Endodermal cell (in vitro differentiated cells): ENCODE measurements at regions not wholly inside any gene's neighbourhood (a gene's known extent, or its start where the extent isn't known, plus 50 kb on each side); places are given as distances from the start of the nearest gene placed in this dataset.

Experiments used
- DNase-seq: peaks from one replicate; pipeline ENCODE4 v3.0.0-alpha.2; 2017
- H3K27ac ChIP-seq: 2 replicates; pipeline ENCODE4 v1.5.1; 2013; ENCODE audit warnings: mild to moderate bottlenecking, low read depth, low read length, moderate library complexity
- H3K27me3 ChIP-seq: 2 replicates; pipeline ENCODE4 v1.6.1; 2013; ENCODE audit warnings: mild to moderate bottlenecking, low read length, moderate library complexity; ENCODE audit not compliant: insufficient read depth, control insufficient read depth, poor library complexity, severe bottlenecking
- H3K36me3 ChIP-seq: 2 replicates; pipeline ENCODE4 v1.7.0; 2013; ENCODE audit warnings: mild to moderate bottlenecking, low read length, moderate library complexity; ENCODE audit not compliant: control insufficient read depth, insufficient read depth
- H3K4me1 ChIP-seq: one replicate; pipeline ENCODE4 v1.7.0; 2013; ENCODE audit warnings: low read length; ENCODE audit not compliant: control insufficient read depth, insufficient read depth
- H3K4me3 ChIP-seq: 2 replicates; pipeline ENCODE4 v1.5.1; 2013; ENCODE audit warnings: mild to moderate bottlenecking, low read length, moderate library complexity
- H3K9ac ChIP-seq: 2 replicates; pipeline ENCODE4 v1.6.1; 2013; ENCODE audit warnings: mild to moderate bottlenecking, low read length, moderate library complexity; ENCODE audit not compliant: poor library complexity, severe bottlenecking; ENCODE audit errors: extremely low read depth
- H3K9me3 ChIP-seq: 2 replicates; pipeline ENCODE4 v1.6.1; 2013; ENCODE audit warnings: mild to moderate bottlenecking, low read length, moderate library complexity; ENCODE audit not compliant: control insufficient read depth
- H3K27ac Mint-ChIP-seq: 2 replicates; pipeline ENCODE4 v1.8.0; 2020; ENCODE audit warnings: mixed read lengths
- H3K27me3 Mint-ChIP-seq: 2 replicates; pipeline ENCODE4 v1.8.0; 2021; ENCODE audit warnings: mild to moderate bottlenecking, mixed read lengths; ENCODE audit not compliant: insufficient read depth
- H3K36me3 Mint-ChIP-seq: 2 replicates; pipeline ENCODE4 v1.8.0; 2020; ENCODE audit warnings: low read depth, mixed read lengths
- H3K4me1 Mint-ChIP-seq: 2 replicates; pipeline ENCODE4 v1.8.0; 2020; ENCODE audit warnings: mixed read lengths
- H3K4me3 Mint-ChIP-seq: 2 replicates; pipeline ENCODE4 v1.8.0; 2020; ENCODE audit warnings: mild to moderate bottlenecking, moderate library complexity, mixed read lengths
- H3K9me3 Mint-ChIP-seq: 2 replicates; pipeline ENCODE4 v1.8.0; 2020; ENCODE audit warnings: mild to moderate bottlenecking, mixed read lengths
- CTCF ChIP-seq: fragments of 200-600 bp; sonication (generic); conservative IDR thresholded peaks from 2 replicates; pipeline ENCODE4 v1.5.0; 2021; ENCODE audit warnings: antibody characterized with exemption, mild to moderate bottlenecking
- WGBS, 2 experiments: methylation state at CpG; one replicate each; pipeline versions ENCODE4 v1.1.5 to v1.1.7; 2013; ENCODE audit warnings: missing lambda C conversion rate in 2 of 2, mixed read lengths in 1 of 2; ENCODE audit not compliant: insufficient coverage in 1 of 2, insufficient read length in 1 of 2; 5-methylcytosine and 5-hydroxymethylcytosine counted together

- Histone ChIP-seq H3K9ac (no peak overlapping the region), H3K4me3 (no peak overlapping the region), H3K27ac (no peak overlapping the region), H3K9me3 (no peaks in the 10 kb centered on the region), H3K36me3 (no peaks in the 10 kb centered on the region), H3K27me3 (no peaks in the 10 kb centered on the region), H3K4me1 (no peaks in the 10 kb centered on the region)
- no peak for DNase-seq
- no peak for TF ChIP-seq CTCF
- Mint-ChIP-seq H3K9me3 (no peaks in the 10 kb centered on the region), H3K36me3 (no peaks in the 10 kb centered on the region), H3K27ac (no peak overlapping the region), H3K4me3 (no peak overlapping the region), H3K27me3 (no peaks in the 10 kb centered on the region), H3K4me1 (no peaks in the 10 kb centered on the region)
- WGBS, 2 experiments: 94 to 96% methylated on average over 4 to 6 of the region's 6 CpGs
Measured at GRCh38 chr1:4130096-4130495, 230.0 kb upstream of the C1orf174 start.

DNA sequence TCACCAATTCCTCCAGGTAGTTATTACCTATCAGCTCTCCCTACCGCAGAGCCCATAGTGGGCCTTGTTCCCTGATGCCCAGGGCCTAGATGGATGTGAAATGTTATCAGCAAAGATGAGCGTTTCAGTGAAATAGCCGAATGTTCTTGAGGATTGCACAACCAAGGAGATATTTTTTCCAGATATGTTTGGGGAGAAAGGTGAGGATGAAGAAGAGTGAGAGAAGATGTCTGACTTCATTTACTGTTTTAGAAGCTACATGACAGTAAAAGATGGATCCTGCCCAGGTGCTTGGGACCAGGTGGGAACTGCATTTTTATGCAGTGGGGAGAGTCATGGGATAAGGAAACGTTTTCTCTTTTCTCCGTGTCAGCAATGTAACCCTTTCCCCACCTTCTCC lies 231.7 kb upstream of the C1orf174 start:
- Mint-ChIP-seq H3K36me3 (no peaks in the 10 kb centered on the region), H3K4me1 (no peaks in the 10 kb centered on the region), H3K4me3 (no peak overlapping the region), H3K9me3 (peaks cover 3% of the 10 kb centered on the region), H3K27ac (no peak overlapping the region), H3K27me3 (no peaks in the 10 kb centered on the region)
- no peaks in the 10 kb centered on the region for H3K27me3 ChIP-seq
- no peak for DNase-seq
- no peaks in the 10 kb centered on the region for H3K4me1 ChIP-seq
- no peak overlapping the region for H3K27ac ChIP-seq
- no peak overlapping the region for H3K9ac ChIP-seq
- no peaks in the 10 kb centered on the region for H3K36me3 ChIP-seq
- H3K9me3 ChIP-seq: peaks cover 9% of the 10 kb centered on the region
- no peak for TF ChIP-seq CTCF
- H3K4me3 ChIP-seq: no peak overlapping the region
- WGBS, 2 experiments: 74 to 92% methylated on average over 4 to 5 of the region's 5 CpGs

DNA sequence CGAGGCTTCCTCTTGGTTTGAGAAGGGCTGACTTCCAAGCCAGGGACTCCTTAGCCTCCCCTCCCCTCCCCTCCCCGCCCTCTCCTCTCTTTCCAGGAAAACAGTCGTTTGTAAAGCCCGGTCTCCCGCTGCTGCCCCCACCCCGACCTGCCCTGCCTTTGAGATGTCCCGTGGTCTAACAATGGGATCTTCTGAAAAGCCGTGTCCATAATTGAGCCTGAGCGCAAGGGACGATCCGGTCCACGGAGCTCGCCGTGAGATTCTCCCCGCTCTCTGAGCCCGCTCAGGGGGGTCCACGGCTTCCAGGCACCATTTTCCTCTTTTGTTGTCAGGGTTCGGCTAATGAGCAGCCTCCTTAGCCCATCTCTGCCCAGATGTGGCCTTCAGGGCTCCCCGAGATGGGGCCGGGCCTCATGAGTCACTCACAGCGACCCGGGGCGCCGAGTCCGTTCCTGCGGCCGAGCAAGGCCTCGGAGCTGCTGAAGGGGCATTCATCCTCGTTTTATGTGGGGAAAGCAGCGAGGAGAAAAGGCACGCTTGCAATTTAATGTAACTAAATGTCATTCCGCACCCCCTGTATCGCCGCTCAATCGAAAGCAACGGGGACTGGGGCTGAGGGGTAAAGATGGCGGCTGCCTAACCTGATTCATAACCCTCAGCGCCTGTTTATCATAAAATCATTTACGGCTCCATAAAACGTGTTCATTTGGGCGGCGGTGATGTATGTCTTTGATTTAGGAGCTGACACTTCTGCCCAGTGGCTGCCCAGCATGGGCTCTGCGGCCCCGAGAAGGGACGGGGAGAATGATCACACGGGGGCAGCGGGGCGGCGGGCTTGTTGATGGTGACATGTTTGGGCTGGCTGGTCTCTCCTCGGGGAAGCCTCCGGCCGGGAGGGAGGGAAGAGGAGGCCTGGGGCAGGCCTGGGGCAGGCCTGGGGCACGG lies 232.6 kb upstream of the C1orf174 start:
- Mint-ChIP-seq H3K9me3 (peaks cover 3% of the 10 kb centered on the region), H3K27me3 (no peaks in the 10 kb centered on the region), H3K4me3 (no peak overlapping the region), H3K4me1 (peaks cover under 1% of the 10 kb centered on the region), H3K27ac (no peak overlapping the region), H3K36me3 (no peaks in the 10 kb centered on the region)
- H3K36me3 ChIP-seq: no peaks in the 10 kb centered on the region
- peak overlapping the region; percentile 24 for H3K27ac ChIP-seq
- no peak for TF ChIP-seq CTCF
- DNase-seq: no peak
- H3K4me3 ChIP-seq: no peak overlapping the region
- no peak overlapping the region for H3K9ac ChIP-seq
- no peaks in the 10 kb centered on the region for H3K4me1 ChIP-seq
- H3K9me3 ChIP-seq: peaks cover 9% of the 10 kb centered on the region
- no peaks in the 10 kb centered on the region for H3K27me3 ChIP-seq
- WGBS, 2 experiments: 71 to 81% methylated on average over 37 to 53 of the region's 53 CpGs
